GM18520 (cell line): ENCODE measurements at regions not wholly inside any gene's neighbourhood (a gene's known extent, or its start where the extent isn't known, plus 50 kb on each side); places are given as distances from the start of the nearest gene placed in this dataset.

Experiments used
- ATAC-seq: cut with Tn5 transposase; IDR thresholded peaks from one replicate; pipeline ENCODE4 v1.9.1; 2021; ENCODE audit not compliant: unreplicated experiment

DNA sequence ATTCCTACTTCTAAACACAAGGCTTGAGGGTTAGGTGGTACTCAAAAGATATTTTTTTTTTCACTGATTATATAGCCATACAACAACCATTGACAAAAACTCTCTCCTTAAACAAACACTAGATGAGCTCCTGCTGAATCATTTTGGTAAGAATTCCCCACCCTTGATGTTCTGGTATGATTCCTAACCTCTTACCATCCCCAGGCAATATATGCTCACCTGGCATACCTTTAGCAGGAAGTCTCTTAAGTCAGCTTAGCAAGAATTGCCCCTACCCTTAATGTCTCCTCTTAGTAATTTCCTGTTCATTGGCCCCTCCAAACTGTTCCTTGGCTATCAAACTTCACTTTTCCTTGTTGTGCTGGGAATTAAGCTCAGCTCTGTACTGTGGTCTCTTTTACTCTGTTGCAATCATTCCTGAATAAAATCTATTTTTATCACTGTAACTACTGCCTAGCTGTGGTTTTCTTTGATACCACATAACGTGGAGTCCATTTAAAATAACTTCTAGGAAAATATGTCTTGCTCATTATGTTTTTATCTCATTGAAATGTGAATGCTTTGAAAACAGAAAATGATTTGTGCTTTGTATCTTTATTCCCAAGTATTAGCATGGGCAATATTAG, 712.6 kb downstream of the SLC16A7 start:
- no peak for ATAC-seq

DNA sequence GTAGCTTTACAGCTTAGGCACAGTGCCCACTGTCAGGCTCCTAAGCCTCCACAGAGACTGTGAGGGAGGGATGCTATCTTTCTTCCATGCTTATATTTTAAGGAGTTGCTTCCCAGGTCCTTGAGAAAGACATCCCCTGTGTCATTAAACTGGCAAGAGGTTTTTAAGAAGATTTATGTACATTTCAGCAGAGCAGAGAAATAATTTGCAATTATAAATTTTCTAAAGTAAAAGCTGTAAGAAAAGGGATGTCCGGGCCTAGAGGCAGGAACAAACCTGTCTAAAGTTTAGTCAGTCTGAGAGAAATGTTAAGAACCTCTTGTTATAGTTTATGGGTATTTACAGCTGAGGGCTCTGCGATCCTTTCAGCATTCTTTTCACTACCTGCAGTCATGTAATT, 716.1 kb downstream of the SLC16A7 start:
- ATAC-seq, result no peak

GRCh38 chr12:60317361-60317760, 721.5 kb downstream of the SLC16A7 start:
- no peak for ATAC-seq

DNA sequence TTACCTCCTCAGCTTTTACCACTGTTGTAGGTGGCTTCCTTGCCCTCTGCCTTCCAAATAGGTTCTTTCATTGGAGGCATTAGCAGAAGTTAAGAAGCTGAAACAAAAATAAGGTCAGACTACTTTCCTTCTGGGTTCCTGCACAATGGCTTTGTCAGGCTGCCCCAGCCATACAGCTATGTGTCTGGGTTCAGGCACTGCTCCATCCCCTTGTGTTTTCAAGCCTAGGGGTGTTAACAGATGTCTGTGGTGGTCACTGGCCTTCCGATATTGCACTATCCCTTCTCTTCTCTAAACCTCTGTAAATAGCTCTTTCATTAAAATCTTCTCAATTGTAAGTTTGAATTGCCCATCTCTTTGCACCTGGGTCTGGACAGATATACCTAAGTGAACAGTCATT, 728.9 kb downstream of the SLC16A7 start:
- no peak for ATAC-seq

DNA sequence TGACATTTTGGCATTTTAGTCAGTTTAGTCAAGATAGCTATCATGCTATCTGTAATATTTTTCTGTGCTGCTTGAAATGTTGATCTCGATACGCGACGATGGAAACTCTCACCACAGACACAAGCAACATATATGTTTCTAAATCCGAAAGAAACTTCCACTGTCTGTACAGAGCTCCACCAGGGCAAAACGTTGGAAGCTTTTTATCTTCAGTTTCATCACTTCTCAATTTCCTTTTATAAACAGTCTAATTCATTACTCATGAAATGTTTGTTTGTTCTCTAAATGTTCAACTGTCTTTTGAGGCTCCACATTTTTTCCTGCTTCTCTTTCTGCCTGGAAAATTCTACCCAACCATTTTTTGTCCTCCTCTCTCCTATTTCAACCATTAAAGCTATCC, 737.6 kb downstream of the SLC16A7 start:
- ATAC-seq, result no peak

DNA sequence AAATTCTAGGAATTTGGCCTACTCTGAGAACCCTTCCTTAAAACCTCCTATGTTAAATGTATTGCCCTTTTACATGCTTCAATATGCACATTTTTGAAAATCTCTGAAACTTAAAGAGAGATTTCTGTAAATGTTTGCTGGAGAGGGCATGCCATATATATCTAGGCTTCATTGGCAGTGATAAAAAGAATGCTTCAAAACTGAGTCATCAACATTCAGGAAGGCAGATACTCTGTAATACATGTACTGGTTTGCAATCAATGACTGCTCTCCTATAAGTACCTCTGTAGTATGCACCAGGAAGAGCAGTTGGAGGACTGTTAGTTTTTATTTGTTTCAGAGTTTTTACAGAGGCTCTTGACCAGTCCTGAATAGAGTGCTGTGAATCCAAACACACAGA, 739.9 kb downstream of the SLC16A7 start:
- no peak for ATAC-seq

- ATAC-seq, result no peak
Measured at GRCh38 chr12:60337839-60338549, 742.2 kb downstream of the SLC16A7 start.

GRCh38 chr12:60345442-60345841, 749.6 kb downstream of the SLC16A7 start:
- ATAC-seq, result no peak

- ATAC-seq, result no peak
Measured at GRCh38 chr12:60349232-60349978, 753.6 kb downstream of the SLC16A7 start.

GRCh38 chr12:60387356-60387755, 791.5 kb downstream of the SLC16A7 start:
- no peak for ATAC-seq

DNA sequence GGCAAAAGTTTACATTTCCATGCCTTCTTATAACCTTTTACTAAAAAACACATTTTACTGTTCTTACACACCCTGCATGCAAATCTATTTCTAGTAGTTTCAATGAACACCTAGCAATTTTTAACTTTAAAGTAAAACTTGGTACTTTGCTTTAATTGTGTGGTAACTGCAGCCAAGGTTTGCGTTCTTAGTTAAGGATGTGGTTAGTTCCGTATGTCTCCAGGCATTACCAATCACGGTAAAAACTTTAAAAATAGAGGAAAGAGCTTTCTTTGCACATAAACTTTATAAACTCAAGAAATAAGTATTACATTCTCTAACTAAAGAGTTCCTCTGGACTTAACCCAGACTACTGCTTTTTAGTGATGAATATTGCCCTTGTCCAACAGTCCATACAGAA, 795.2 kb downstream of the SLC16A7 start:
- ATAC-seq, result no peak

DNA sequence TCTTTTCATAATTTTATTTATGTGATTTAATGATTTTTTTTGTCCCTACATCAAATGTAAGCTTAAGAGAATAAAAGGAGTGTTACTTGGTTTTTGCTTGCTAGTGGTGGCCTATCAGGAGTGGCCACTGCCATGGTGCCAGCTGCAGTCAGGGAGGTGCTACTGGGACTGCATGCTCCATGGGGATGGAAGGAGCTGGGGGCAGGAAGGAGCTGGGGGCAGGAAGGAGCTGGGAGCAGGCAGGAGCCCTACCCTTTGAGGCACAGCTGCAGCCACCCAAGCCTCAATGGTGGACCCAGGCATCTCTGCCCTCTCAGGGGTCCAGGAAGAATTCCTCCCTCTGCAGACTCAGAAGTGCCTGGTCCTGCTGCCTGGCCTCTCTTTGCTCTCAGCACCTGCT, 796.0 kb downstream of the SLC16A7 start:
- ATAC-seq, result no peak

DNA sequence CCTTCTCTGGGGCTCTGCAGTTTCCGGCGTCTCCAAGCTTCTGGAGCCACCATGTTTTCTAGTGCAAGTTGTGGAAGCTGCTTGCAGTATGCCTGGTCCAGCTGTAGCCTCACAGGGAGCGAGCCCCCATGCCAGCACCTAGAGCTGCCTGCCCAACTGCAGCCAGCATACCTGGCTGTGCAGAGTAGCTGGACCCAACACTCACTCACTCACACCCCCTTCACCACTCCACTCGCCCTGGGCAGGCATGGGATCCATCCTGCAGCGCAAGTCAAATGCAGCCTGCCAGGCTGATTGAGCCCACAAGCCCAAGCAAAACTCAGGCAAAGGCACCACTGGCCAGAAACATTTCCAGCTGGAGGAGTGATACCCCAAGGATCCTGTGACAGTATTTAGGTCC, 797.3 kb downstream of the SLC16A7 start:
- no peak for ATAC-seq

- ATAC-seq, result no peak
Measured at GRCh38 chr12:60394665-60395064, 798.8 kb downstream of the SLC16A7 start.

DNA sequence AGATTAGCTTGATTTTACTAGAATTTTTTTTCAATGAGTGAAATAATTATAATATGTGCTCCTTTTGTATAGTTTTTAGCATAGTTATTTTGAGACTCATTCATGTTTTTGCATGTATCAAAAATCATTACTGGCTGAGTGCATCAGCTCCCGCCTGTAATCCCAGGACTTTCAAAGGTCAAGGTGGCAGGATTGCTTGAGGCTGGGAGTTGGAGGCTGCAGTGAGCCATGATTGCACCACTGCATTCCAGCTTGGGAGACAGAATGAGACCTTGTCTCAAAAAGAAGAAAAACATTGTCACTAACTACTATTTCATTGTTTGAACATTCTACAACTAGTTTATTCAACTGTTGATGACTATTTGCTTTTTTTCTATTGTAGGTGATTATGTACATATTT, 802.7 kb downstream of the SLC16A7 start:
- no peak for ATAC-seq

DNA sequence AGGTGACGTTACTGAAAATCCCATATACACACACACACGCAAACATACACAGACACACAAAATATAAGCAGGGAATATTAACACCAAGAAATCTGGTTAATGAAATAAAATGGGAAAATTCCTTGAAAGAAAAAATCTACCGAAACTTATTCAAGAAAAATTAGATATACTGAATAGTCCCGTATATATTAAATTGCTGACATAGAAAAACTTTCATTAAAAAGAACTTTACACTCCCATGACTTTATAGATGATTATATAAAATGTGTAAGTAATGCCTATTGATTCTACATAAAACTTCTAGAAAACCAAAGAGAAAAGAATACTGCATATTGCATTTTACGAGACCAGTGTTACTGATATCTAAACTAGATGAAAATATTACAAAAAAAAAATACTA, 803.2 kb downstream of the SLC16A7 start:
- ATAC-seq, result no peak

GRCh38 chr12:60402996-60403395, 807.2 kb downstream of the SLC16A7 start:
- ATAC-seq, result no peak

DNA sequence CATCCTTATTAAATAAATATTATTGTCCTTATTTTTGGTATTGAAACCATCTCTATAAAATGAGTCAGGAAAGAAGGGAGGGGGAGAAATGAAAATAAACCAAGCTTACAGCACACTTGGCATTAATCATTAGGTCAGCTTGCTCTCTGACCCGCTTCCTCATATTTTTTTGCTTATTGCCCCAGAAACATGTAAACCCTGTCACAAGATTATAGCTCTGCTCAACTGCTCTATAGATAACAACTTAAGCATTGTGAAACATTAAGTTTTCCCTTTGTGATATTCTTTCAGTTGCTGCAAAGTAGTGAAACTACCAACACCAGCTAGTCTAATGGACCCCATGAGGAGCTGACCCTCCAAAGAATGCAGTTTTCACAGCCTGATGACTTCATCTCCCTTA, 819.5 kb downstream of the SLC16A7 start:
- ATAC-seq, result no peak

- no peak for ATAC-seq
Measured at GRCh38 chr12:60419986-60420385, 824.2 kb downstream of the SLC16A7 start.

DNA sequence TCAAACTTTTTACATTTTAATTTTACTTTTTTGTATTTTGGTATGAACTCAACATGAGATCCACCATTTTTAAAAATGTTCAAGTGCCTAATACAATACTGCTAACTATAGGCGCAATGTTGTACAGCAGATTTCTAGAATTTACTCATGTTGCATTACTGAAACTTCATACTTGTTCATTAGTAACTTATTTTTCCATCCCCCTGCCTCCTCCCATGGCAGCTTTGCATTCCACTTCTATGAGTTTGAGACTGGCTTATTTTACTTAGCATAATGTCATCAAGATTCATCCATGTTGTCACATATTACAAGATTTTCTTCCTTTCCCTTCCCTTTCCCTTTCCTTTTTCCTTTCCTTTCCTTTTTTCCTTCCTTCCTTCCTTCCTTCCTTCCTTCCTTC, 825.9 kb downstream of the SLC16A7 start:
- no peak for ATAC-seq

GRCh38 chr12:60437297-60437696, 841.5 kb downstream of the SLC16A7 start:
- ATAC-seq, result no peak

DNA sequence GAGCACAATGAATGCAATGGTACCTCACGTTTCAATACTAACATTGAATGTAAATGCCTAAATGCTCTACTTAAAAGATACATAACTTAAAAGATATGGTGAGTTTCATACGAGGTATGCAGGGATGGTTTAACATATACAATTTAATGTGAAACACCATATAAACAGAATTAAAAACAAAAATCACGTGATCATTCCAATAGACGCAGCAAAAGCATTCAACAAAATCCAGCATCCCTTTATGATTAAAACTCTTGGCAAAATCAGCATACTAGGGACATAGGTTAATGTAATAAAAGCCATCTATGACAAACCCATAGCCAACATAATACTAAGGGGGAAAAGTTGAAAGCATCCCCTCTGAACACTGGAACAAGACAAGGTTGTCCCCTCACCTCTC, 845.7 kb downstream of the SLC16A7 start:
- ATAC-seq, result no peak
